ENCODE measurements at regions not wholly inside any gene's neighbourhood (a gene's known extent, or its start where the extent isn't known, plus 50 kb on each side); places are given as distances from the start of the nearest gene placed in this dataset.

- no peak for DNase-seq (ENCODE audit: extremely low read depth in 1 of 2, low read depth in 1 of 2)
Observed at GRCh38 chr2:22279541-22279940, 1105.4 kb upstream of the KLHL29 start.

- no peak for DNase-seq (ENCODE audit: extremely low read depth in 1 of 2, low read depth in 1 of 2)
Observed at GRCh38 chr2:22281033-22281432, 1103.9 kb upstream of the KLHL29 start.

- no peak for DNase-seq (ENCODE audit: extremely low read depth in 1 of 2, low read depth in 1 of 2)
Observed at GRCh38 chr2:22282220-22282619, 1102.8 kb upstream of the KLHL29 start.

- DNase-seq (ENCODE audit: extremely low read depth in 1 of 2, low read depth in 1 of 2) = no peak
Observed at GRCh38 chr2:22282916-22283315, 1102.1 kb upstream of the KLHL29 start.

- no peak for DNase-seq (ENCODE audit: extremely low read depth in 1 of 2, low read depth in 1 of 2)
Observed at GRCh38 chr2:22283436-22283835, 1101.5 kb upstream of the KLHL29 start.

- no peak for DNase-seq (ENCODE audit: extremely low read depth in 1 of 2, low read depth in 1 of 2)
Observed at GRCh38 chr2:22290302-22290701, 1094.7 kb upstream of the KLHL29 start.

GRCh38 chr2:22290909-22291473 lies 1094.0 kb upstream of the KLHL29 start:
- no peak for DNase-seq (ENCODE audit: extremely low read depth in 1 of 2, low read depth in 1 of 2)

GRCh38 chr2:22301228-22301627 lies 1083.8 kb upstream of the KLHL29 start:
- DNase-seq (ENCODE audit: extremely low read depth in 1 of 2, low read depth in 1 of 2) = no peak

- DNase-seq (ENCODE audit: extremely low read depth in 1 of 2, low read depth in 1 of 2) = no peak
Observed at GRCh38 chr2:22326250-22326649, 1058.7 kb upstream of the KLHL29 start.

GRCh38 chr2:22329211-22330154 lies 1055.5 kb upstream of the KLHL29 start:
- DNase-seq (ENCODE audit: extremely low read depth in 1 of 2, low read depth in 1 of 2) = no peak

GRCh38 chr2:22336414-22336813 lies 1048.6 kb upstream of the KLHL29 start:
- DNase-seq (ENCODE audit: extremely low read depth in 1 of 2, low read depth in 1 of 2) = no peak

- DNase-seq (ENCODE audit: extremely low read depth in 1 of 2, low read depth in 1 of 2) = no peak
Observed at GRCh38 chr2:22340716-22341115, 1044.3 kb upstream of the KLHL29 start.

- DNase-seq (ENCODE audit: extremely low read depth in 1 of 2, low read depth in 1 of 2) = no peak
Observed at GRCh38 chr2:22347306-22347705, 1037.7 kb upstream of the KLHL29 start.

- no peak for DNase-seq (ENCODE audit: extremely low read depth in 1 of 2, low read depth in 1 of 2)
Observed at GRCh38 chr2:22350621-22351020, 1034.4 kb upstream of the KLHL29 start.

GRCh38 chr2:22355816-22356433 lies 1029.1 kb upstream of the KLHL29 start:
- peak in 1 of 2 donors; percentile 5 for DNase-seq (ENCODE audit: extremely low read depth in 1 of 2, low read depth in 1 of 2)

- no peak for DNase-seq (ENCODE audit: extremely low read depth in 1 of 2, low read depth in 1 of 2)
Observed at GRCh38 chr2:22359071-22359672, 1025.8 kb upstream of the KLHL29 start.

- no peak for DNase-seq (ENCODE audit: extremely low read depth in 1 of 2, low read depth in 1 of 2)
Observed at GRCh38 chr2:22360735-22361374, 1024.1 kb upstream of the KLHL29 start.

- DNase-seq (ENCODE audit: extremely low read depth in 1 of 2, low read depth in 1 of 2) = no peak
Observed at GRCh38 chr2:22361571-22361970, 1023.4 kb upstream of the KLHL29 start.

GRCh38 chr2:22375096-22375495 lies 1009.9 kb upstream of the KLHL29 start:
- no peak for DNase-seq (ENCODE audit: extremely low read depth in 1 of 2, low read depth in 1 of 2)

GRCh38 chr2:22377268-22377667 lies 1007.7 kb upstream of the KLHL29 start:
- no peak for DNase-seq (ENCODE audit: extremely low read depth in 1 of 2, low read depth in 1 of 2)
